Natural killer cell (primary cell): ENCODE measurements at regions not wholly inside any gene's neighbourhood (a gene's known extent, or its start where the extent isn't known, plus 50 kb on each side); places are given as distances from the start of the nearest gene placed in this dataset.

Experiments
- ATAC-seq, 3 donors: fragments of 150-1000 bp in 2 of 3; fragments of 200-7000 bp in 1 of 3; cut with Tn5 transposase; 1 replicate in 1 of 3; 2 replicates in 2 of 3; pipeline ENCODE4 v1.10.0; 2021; ENCODE audit warnings: mild to moderate bottlenecking in 2 of 3, moderate library complexity in 2 of 3
- DNase-seq, 2 donors: peaks; one replicate each; pipeline versions ENCODE4 v3.0.0 to v3.0.0-alpha.2; 2013 to 2021; ENCODE audit warnings: mixed read lengths in 1 of 2
- H3K27ac ChIP-seq: one replicate; pipeline ENCODE4 v1.5.1; 2013; ENCODE audit warnings: mild to moderate bottlenecking, low read length
- H3K27me3 ChIP-seq: one replicate; pipeline ENCODE4 v1.6.1; 2013; ENCODE audit warnings: low read length; ENCODE audit not compliant: control insufficient read depth, insufficient read depth
- H3K36me3 ChIP-seq: one replicate; pipeline ENCODE4 v1.6.1; 2013; ENCODE audit warnings: low read length; ENCODE audit not compliant: control insufficient read depth, insufficient read depth
- H3K4me1 ChIP-seq: one replicate; pipeline ENCODE4 v1.6.1; 2013; ENCODE audit warnings: low read length; ENCODE audit not compliant: control insufficient read depth, insufficient read depth
- H3K4me3 ChIP-seq: one replicate; pipeline ENCODE4 v1.5.1; 2013; ENCODE audit warnings: low read length
- H3K9me3 ChIP-seq: one replicate; pipeline ENCODE4 v1.6.1; 2013; ENCODE audit warnings: low read length; ENCODE audit not compliant: control insufficient read depth, insufficient read depth
- H3K27ac Mint-ChIP-seq, 2 donors: one replicate each; pipeline ENCODE4 v1.8.0; 2022; ENCODE audit warnings: mild to moderate bottlenecking in 2 of 2, mixed read lengths in 2 of 2, moderate library complexity in 1 of 2
- H3K27me3 Mint-ChIP-seq, 2 donors: one replicate each; pipeline ENCODE4 v1.8.0; 2022; ENCODE audit warnings: low read depth in 2 of 2, mixed read lengths in 2 of 2
- H3K36me3 Mint-ChIP-seq: one replicate; pipeline ENCODE4 v1.8.0; 2022; ENCODE audit warnings: mixed read lengths
- H3K4me1 Mint-ChIP-seq, 2 donors: one replicate each; pipeline ENCODE4 v1.8.0; 2022; ENCODE audit warnings: mixed read lengths in 2 of 2
- H3K4me3 Mint-ChIP-seq: one replicate; pipeline ENCODE4 v1.8.0; 2022; ENCODE audit warnings: mild to moderate bottlenecking, moderate library complexity, mixed read lengths
- H3K9me3 Mint-ChIP-seq, 2 donors: one replicate each; pipeline ENCODE4 v1.8.0; 2022; ENCODE audit warnings: mixed read lengths in 2 of 2
- WGBS: methylation state at CpG from one replicate; pipeline ENCODE4 v1.1.7; 2013; ENCODE audit warnings: missing lambda C conversion rate; ENCODE audit not compliant: insufficient coverage; 5-methylcytosine and 5-hydroxymethylcytosine counted together
- intact Hi-C: fragments of 100-400 bp; cut with micrococcal nuclease; formaldehyde crosslinking; loops from one replicate; pipeline ENCODE4 v1.14.2; 2022
- TF ChIP-seq, protein P1 (sequence below): fragments of 200-600 bp; IDR thresholded peaks from one replicate; pipeline ENCODE4 v1.8.0; 2022; ENCODE audit warnings: antibody characterized with exemption

DNA sequence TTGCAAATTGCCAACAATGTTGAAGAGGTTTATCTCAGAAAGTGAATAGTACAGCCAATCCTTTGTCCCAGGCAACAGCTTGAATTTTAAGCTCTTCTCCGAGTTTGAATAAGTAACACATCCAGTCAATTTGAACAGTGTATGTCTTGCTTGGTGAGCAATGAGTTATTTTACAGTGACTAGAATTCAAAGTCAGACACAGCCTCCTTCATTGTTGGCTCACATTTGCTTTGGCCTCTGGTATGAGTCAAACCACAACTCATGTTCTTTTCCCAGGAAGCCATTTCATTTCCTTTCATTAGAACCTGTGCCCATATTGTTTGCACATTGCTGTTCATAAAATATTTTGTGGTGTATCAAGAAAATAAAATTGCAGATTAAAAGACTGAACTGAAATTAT is 622.0 kb upstream of the DAB2 start:
- WGBS, result 93% methylated on average over 1 of the region's 1 CpG
- Histone ChIP-seq H3K4me1 (no peaks in the 10 kb centered on the region), H3K27me3 (no peaks in the 10 kb centered on the region), H3K36me3 (no peaks in the 10 kb centered on the region), H3K4me3 (no peak overlapping the region), H3K9me3 (no peaks in the 10 kb centered on the region), H3K27ac (no peak overlapping the region)
- TF ChIP-seq, protein P1, sequence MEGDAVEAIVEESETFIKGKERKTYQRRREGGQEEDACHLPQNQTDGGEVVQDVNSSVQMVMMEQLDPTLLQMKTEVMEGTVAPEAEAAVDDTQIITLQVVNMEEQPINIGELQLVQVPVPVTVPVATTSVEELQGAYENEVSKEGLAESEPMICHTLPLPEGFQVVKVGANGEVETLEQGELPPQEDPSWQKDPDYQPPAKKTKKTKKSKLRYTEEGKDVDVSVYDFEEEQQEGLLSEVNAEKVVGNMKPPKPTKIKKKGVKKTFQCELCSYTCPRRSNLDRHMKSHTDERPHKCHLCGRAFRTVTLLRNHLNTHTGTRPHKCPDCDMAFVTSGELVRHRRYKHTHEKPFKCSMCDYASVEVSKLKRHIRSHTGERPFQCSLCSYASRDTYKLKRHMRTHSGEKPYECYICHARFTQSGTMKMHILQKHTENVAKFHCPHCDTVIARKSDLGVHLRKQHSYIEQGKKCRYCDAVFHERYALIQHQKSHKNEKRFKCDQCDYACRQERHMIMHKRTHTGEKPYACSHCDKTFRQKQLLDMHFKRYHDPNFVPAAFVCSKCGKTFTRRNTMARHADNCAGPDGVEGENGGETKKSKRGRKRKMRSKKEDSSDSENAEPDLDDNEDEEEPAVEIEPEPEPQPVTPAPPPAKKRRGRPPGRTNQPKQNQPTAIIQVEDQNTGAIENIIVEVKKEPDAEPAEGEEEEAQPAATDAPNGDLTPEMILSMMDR, result no peak
- Mint-ChIP-seq H3K4me3 (no peak overlapping the region), H3K36me3 (no peaks in the 10 kb centered on the region), H3K27ac (no peak overlapping the region), H3K27me3 (peaks cover 13 to 20% of the 10 kb centered on the region in 2 donors), H3K9me3 (no peaks in the 10 kb centered on the region), H3K4me1 (no peaks in the 10 kb centered on the region)
- DNase-seq, result no peak
- intact Hi-C loops, result no loop called here
- ATAC-seq, result no peak

DNA sequence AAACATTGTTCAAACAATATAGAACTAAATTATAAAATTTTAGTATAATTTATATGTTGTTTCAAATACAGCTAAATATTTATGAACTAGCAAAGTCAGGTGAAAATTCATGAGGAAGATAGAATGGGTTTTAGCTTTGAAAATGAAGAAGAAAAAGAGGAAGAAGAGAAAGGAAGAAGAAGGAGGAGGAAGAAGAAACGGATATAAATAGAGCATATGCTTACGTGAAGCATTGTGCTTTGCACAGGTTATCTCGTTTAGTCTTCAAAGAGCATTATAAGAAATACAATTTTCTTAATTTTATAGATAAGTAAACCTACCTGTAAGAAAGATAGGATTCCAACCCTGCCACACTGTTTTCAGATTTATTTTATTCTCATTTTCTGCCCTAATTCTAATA is 620.6 kb upstream of the DAB2 start:
- TF ChIP-seq, protein P1, result no peak
- intact Hi-C loops, result no loop called here
- Histone ChIP-seq H3K27me3 (no peaks in the 10 kb centered on the region), H3K4me3 (no peak overlapping the region), H3K36me3 (no peaks in the 10 kb centered on the region), H3K4me1 (no peaks in the 10 kb centered on the region), H3K9me3 (no peaks in the 10 kb centered on the region), H3K27ac (no peak overlapping the region)
- Mint-ChIP-seq H3K27me3 (peaks cover 9 to 14% of the 10 kb centered on the region in 2 donors), H3K4me3 (no peak overlapping the region), H3K9me3 (no peaks in the 10 kb centered on the region), H3K27ac (no peak overlapping the region), H3K36me3 (no peaks in the 10 kb centered on the region), H3K4me1 (no peaks in the 10 kb centered on the region)
- DNase-seq (no peak), ATAC-seq (no peak)
- 60% methylated on average over 1 of the region's 3 CpGs for WGBS

DNA sequence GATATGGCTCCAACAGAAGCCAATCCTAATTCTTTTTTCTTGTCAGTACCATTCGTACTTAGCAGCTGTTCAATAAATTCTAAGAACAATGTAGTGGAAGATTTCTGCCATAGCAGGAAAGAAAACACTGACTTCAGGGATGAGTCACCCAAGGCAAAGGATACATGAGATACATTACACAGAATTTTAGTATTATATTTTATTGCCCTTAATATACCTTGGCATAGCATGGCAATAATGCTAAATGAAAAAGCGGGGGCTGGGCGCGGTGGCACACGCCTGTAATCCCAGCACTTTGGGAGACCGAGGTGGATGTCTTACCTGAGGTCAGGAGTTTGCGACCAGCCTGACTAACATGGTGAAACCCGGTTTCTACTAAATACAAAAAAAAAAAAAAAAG is 619.1 kb upstream of the DAB2 start:
- ATAC-seq (no peak), DNase-seq (no peak)
- Histone ChIP-seq H3K36me3 (no peaks in the 10 kb centered on the region), H3K4me3 (no peak overlapping the region), H3K4me1 (no peaks in the 10 kb centered on the region), H3K9me3 (no peaks in the 10 kb centered on the region), H3K27ac (no peak overlapping the region), H3K27me3 (no peaks in the 10 kb centered on the region)
- peaks cover 9 to 10% of the 10 kb centered on the region in 2 donors for H3K27me3 Mint-ChIP-seq
- TF ChIP-seq, protein P1, result no peak
- no peaks in the 10 kb centered on the region for H3K9me3 Mint-ChIP-seq
- WGBS, result over 99% methylated on average over 8 of the region's 8 CpGs
- H3K4me1 Mint-ChIP-seq, result no peaks in the 10 kb centered on the region
- H3K27ac Mint-ChIP-seq, result no peak overlapping the region
- intact Hi-C loops, result no loop called here
- H3K36me3 Mint-ChIP-seq, result no peaks in the 10 kb centered on the region
- H3K4me3 Mint-ChIP-seq, result no peak overlapping the region

DNA sequence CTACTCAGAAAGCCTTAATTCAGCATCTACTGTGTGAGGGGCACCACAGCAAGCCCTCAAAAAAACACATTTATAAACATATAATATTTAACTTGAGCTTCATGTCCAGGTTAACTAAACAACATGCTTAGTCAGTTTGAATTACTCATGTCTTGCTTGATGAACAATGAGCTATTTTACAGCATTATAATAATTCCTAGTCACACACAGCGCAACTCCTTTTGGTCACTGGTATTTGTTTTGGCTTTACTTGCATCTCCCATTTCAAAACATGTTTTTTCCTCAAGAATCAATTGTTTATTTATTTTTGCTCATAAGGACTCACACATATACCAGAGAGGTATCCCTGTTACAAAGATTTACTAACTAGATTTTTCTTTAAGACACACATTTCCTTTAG is 616.7 kb upstream of the DAB2 start:
- Mint-ChIP-seq H3K4me1 (no peaks in the 10 kb centered on the region), H3K27ac (no peak overlapping the region), H3K27me3 (peaks cover 0 to 7% of the 10 kb centered on the region in 2 donors), H3K4me3 (no peak overlapping the region), H3K36me3 (no peaks in the 10 kb centered on the region), H3K9me3 (no peaks in the 10 kb centered on the region)
- H3K27ac ChIP-seq, result no peak overlapping the region
- no peak for DNase-seq
- TF ChIP-seq, protein P1, result no peak
- no peaks in the 10 kb centered on the region for H3K36me3 ChIP-seq
- WGBS, result 95% methylated on average over 1 of the region's 1 CpG
- no peaks in the 10 kb centered on the region for H3K9me3 ChIP-seq
- ATAC-seq, result no peak
- no peaks in the 10 kb centered on the region for H3K4me1 ChIP-seq
- no peak overlapping the region for H3K4me3 ChIP-seq
- intact Hi-C loops, result no loop called here
- no peaks in the 10 kb centered on the region for H3K27me3 ChIP-seq
